ENCODE measurements at regions not wholly inside any gene's neighbourhood (a gene's known extent, or its start where the extent isn't known, plus 50 kb on each side); places are given as distances from the start of the nearest gene placed in this dataset.

- DNase-seq (ENCODE audit: low read depth): no peak
- no peak for TF ChIP-seq CTCF (IDR thresholded peaks at IDR 0.05; ENCODE audit: low read length, missing control alignments)
- no peak overlapping the region for H3K4me3 ChIP-seq (replicated peaks; ENCODE audit: low read depth, low read length)
Observed at GRCh38 chr12:113589437-113589836, 117.8 kb upstream of the LHX5 start.

- H3K4me3 ChIP-seq (replicated peaks; ENCODE audit: low read depth, low read length): no peak overlapping the region
- no peak for DNase-seq (ENCODE audit: low read depth)
- no peak for TF ChIP-seq CTCF (IDR thresholded peaks at IDR 0.05; ENCODE audit: low read length, missing control alignments)
Observed at GRCh38 chr12:113587720-113588119, 116.0 kb upstream of the LHX5 start.

GRCh38 chr12:113586461-113586860 lies 114.8 kb upstream of the LHX5 start:
- no peak overlapping the region for H3K4me3 ChIP-seq (replicated peaks; ENCODE audit: low read depth, low read length)
- TF ChIP-seq CTCF (IDR thresholded peaks at IDR 0.05; ENCODE audit: low read length, missing control alignments): no peak
- no peak for DNase-seq (ENCODE audit: low read depth)

GRCh38 chr12:113582521-113583218 lies 111.0 kb upstream of the LHX5 start:
- no peak overlapping the region for H3K4me3 ChIP-seq (replicated peaks; ENCODE audit: low read depth, low read length)
- no peak for DNase-seq (ENCODE audit: low read depth)
- no peak for TF ChIP-seq CTCF (IDR thresholded peaks at IDR 0.05; ENCODE audit: low read length, missing control alignments)

- DNase-seq (ENCODE audit: low read depth): no peak
- TF ChIP-seq CTCF (IDR thresholded peaks at IDR 0.05; ENCODE audit: low read length, missing control alignments): no peak
- no peak overlapping the region for H3K4me3 ChIP-seq (replicated peaks; ENCODE audit: low read depth, low read length)
Observed at GRCh38 chr12:113581342-113581741, 109.7 kb upstream of the LHX5 start.

GRCh38 chr12:113580437-113580836 lies 108.8 kb upstream of the LHX5 start:
- TF ChIP-seq CTCF (IDR thresholded peaks at IDR 0.05; ENCODE audit: low read length, missing control alignments): no peak
- no peak for DNase-seq (ENCODE audit: low read depth)
- H3K4me3 ChIP-seq (replicated peaks; ENCODE audit: low read depth, low read length): no peak overlapping the region

GRCh38 chr12:113577464-113578129 lies 105.9 kb upstream of the LHX5 start:
- no peak overlapping the region for H3K4me3 ChIP-seq (replicated peaks; ENCODE audit: low read depth, low read length)
- DNase-seq (ENCODE audit: low read depth): no peak
- no peak for TF ChIP-seq CTCF (IDR thresholded peaks at IDR 0.05; ENCODE audit: low read length, missing control alignments)
